ENCODE measurements at regions not wholly inside any gene's neighbourhood (a gene's known extent, or its start where the extent isn't known, plus 50 kb on each side); places are given as distances from the start of the nearest gene placed in this dataset.

GRCh38 chr5:144779368-144779767, 608.7 kb downstream of the KCTD16 start:
- Histone ChIP-seq H3K9ac (ENCODE audit: low read length) (no peak overlapping the region), H3K27ac (ENCODE audit: low read length) (no peak overlapping the region), H3K4me2 (ENCODE audit: low read length) (no peak overlapping the region), H3K36me3 (replicated peaks; ENCODE audit: low read depth, low read length) (no peaks in the 10 kb centered on the region), H3K27me3 (ENCODE audit: low read depth, low read length) (no peaks in the 10 kb centered on the region), H2AFZ (ENCODE audit: low read depth, low read length) (no peak overlapping the region), H3K4me3 (ENCODE audit: low read length) (no peak overlapping the region), H3K79me2 (ENCODE audit: low read length) (no peaks in the 10 kb centered on the region), H3K4me1 (ENCODE audit: low read length) (no peaks in the 10 kb centered on the region), H3K9me3 (ENCODE audit: insufficient read depth, low read length) (no peaks in the 10 kb centered on the region), H4K20me1 (ENCODE audit: insufficient read depth, low read length) (no peaks in the 10 kb centered on the region)
- TF ChIP-seq EZH2phosphoT487 (IDR thresholded peaks at IDR 0.05; ENCODE audit: low read depth), result no peak
- no peak for TF ChIP-seq CTCF (IDR thresholded peaks at IDR 0.05; ENCODE audit: low read depth, low read length)

- no peaks in the 10 kb centered on the region for H3K36me3 ChIP-seq (replicated peaks; ENCODE audit: low read depth, low read length)
- no peaks in the 10 kb centered on the region for H3K9me3 ChIP-seq (ENCODE audit: insufficient read depth, low read length)
- no peaks in the 10 kb centered on the region for H3K79me2 ChIP-seq (ENCODE audit: low read length)
- no peak overlapping the region for H3K4me2 ChIP-seq (ENCODE audit: low read length)
- TF ChIP-seq EZH2phosphoT487 (IDR thresholded peaks at IDR 0.05; ENCODE audit: low read depth) (no peak), CTCF (IDR thresholded peaks at IDR 0.05; ENCODE audit: low read depth, low read length) (no peak)
- H2AFZ ChIP-seq (ENCODE audit: low read depth, low read length), result no peak overlapping the region
- no peak overlapping the region for H3K4me3 ChIP-seq (ENCODE audit: low read length)
- H4K20me1 ChIP-seq (ENCODE audit: insufficient read depth, low read length), result no peaks in the 10 kb centered on the region
- H3K27me3 ChIP-seq (ENCODE audit: low read depth, low read length), result no peaks in the 10 kb centered on the region
- H3K4me1 ChIP-seq (ENCODE audit: low read length), result no peaks in the 10 kb centered on the region
- H3K27ac ChIP-seq (ENCODE audit: low read length), result no peak overlapping the region
- no peak overlapping the region for H3K9ac ChIP-seq (ENCODE audit: low read length)
Measured at GRCh38 chr5:144778561-144778960, 607.9 kb downstream of the KCTD16 start.

GRCh38 chr5:144774197-144774596, 603.5 kb downstream of the KCTD16 start:
- no peaks in the 10 kb centered on the region for H4K20me1 ChIP-seq (ENCODE audit: insufficient read depth, low read length)
- H3K79me2 ChIP-seq (ENCODE audit: low read length), result no peaks in the 10 kb centered on the region
- no peaks in the 10 kb centered on the region for H3K4me1 ChIP-seq (ENCODE audit: low read length)
- no peak overlapping the region for H3K4me3 ChIP-seq (ENCODE audit: low read length)
- no peak overlapping the region for H3K4me2 ChIP-seq (ENCODE audit: low read length)
- H3K27ac ChIP-seq (ENCODE audit: low read length), result no peak overlapping the region
- H3K9me3 ChIP-seq (ENCODE audit: insufficient read depth, low read length), result no peaks in the 10 kb centered on the region
- TF ChIP-seq EZH2phosphoT487 (IDR thresholded peaks at IDR 0.05; ENCODE audit: low read depth), result no peak
- no peak for TF ChIP-seq CTCF (IDR thresholded peaks at IDR 0.05; ENCODE audit: low read depth, low read length)
- H2AFZ ChIP-seq (ENCODE audit: low read depth, low read length), result no peak overlapping the region
- no peaks in the 10 kb centered on the region for H3K27me3 ChIP-seq (ENCODE audit: low read depth, low read length)
- H3K9ac ChIP-seq (ENCODE audit: low read length), result no peak overlapping the region
- no peaks in the 10 kb centered on the region for H3K36me3 ChIP-seq (replicated peaks; ENCODE audit: low read depth, low read length)

- no peak overlapping the region for H3K27ac ChIP-seq (ENCODE audit: low read length)
- H3K27me3 ChIP-seq (ENCODE audit: low read depth, low read length), result no peaks in the 10 kb centered on the region
- no peak for TF ChIP-seq CTCF (IDR thresholded peaks at IDR 0.05; ENCODE audit: low read depth, low read length)
- no peak for TF ChIP-seq EZH2phosphoT487 (IDR thresholded peaks at IDR 0.05; ENCODE audit: low read depth)
- no peaks in the 10 kb centered on the region for H4K20me1 ChIP-seq (ENCODE audit: insufficient read depth, low read length)
- H3K4me1 ChIP-seq (ENCODE audit: low read length), result no peaks in the 10 kb centered on the region
- no peaks in the 10 kb centered on the region for H3K79me2 ChIP-seq (ENCODE audit: low read length)
- H3K9me3 ChIP-seq (ENCODE audit: insufficient read depth, low read length), result no peaks in the 10 kb centered on the region
- H3K36me3 ChIP-seq (replicated peaks; ENCODE audit: low read depth, low read length), result no peaks in the 10 kb centered on the region
- no peak overlapping the region for H3K4me3 ChIP-seq (ENCODE audit: low read length)
- H2AFZ ChIP-seq (ENCODE audit: low read depth, low read length), result no peak overlapping the region
- no peak overlapping the region for H3K4me2 ChIP-seq (ENCODE audit: low read length)
- H3K9ac ChIP-seq (ENCODE audit: low read length), result no peak overlapping the region
Measured at GRCh38 chr5:144773628-144774027, 603.0 kb downstream of the KCTD16 start.
